22Rv1 (cell line): ENCODE measurements at regions not wholly inside any gene's neighbourhood (a gene's known extent, or its start where the extent isn't known, plus 50 kb on each side); places are given as distances from the start of the nearest gene placed in this dataset.

ENCODE experiments used
- CTCF ChIP-seq: fragments of 450-650 bp; IDR thresholded peaks from 2 replicates; pipeline ENCODE4 v1.5.1; 2017; ENCODE audit warnings: mild to moderate bottlenecking
- ZFX ChIP-seq: fragments of 450-650 bp; IDR thresholded peaks from 2 replicates; pipeline ENCODE4 v1.6.1; 2017; ENCODE audit warnings: antibody characterized with exemption, borderline replicate concordance

GRCh38 chr7:71034243-71034642 is 97.7 kb upstream of the GALNT17 start:
- no peak for TF ChIP-seq CTCF
- TF ChIP-seq ZFX, result no peak
